NCI-H2107 treated with DMSO at 0.1 percent for 48 hours (cell line): ENCODE measurements at regions not wholly inside any gene's neighbourhood (a gene's known extent, or its start where the extent isn't known, plus 50 kb on each side); places are given as distances from the start of the nearest gene placed in this dataset.
"Not testable (repeated sequence)": the region's sequence is repeated elsewhere in the genome, so short reads cannot be mapped to it uniquely, and the experiment has no call there.

ENCODE experiments used
- DNase-seq: peaks from one replicate; lab custom pipeline; 2025; ENCODE audit not compliant: unreplicated experiment; lab: John Stamatoyannopoulos, UW

DNA sequence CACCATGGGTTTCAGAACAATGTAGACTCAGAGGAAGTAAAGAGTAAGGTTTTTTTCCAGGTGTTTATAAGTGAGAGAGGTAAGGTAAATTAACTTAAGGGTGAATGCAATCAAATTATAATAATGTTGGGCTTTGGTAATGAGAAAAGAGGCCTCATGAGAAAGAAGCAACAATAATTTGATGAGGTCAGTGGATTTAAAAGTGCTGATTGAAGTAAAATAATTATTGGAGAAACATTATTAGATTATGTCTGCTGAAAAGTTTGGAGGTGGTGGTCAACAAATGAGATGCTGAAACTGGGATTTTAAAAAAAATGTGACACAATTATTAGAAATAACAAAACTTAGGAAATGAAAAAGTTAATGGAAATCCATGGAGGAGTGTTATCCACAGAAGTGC lies 187.4 kb upstream of the BRINP3 start:
- DNase-seq = no peak

DNA sequence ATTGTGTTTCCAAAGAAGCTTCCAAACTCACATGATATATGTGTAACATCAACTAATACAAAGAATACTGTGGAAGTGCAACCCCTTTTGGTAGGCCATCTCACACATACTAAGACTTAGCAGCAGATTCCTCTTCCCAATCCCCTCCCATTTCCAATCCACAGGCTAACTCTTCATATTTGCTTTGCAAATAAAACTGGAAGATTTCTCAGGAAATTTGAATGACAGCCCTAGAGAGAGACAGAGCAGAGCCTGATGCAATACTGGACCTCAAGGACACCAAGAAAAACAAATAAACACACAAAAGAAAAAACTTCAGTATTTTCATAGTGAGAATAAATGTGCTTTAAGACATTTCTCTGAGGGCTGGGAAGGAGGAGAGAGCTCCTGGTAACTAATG lies 190.2 kb upstream of the BRINP3 start:
- no peak for DNase-seq

DNA sequence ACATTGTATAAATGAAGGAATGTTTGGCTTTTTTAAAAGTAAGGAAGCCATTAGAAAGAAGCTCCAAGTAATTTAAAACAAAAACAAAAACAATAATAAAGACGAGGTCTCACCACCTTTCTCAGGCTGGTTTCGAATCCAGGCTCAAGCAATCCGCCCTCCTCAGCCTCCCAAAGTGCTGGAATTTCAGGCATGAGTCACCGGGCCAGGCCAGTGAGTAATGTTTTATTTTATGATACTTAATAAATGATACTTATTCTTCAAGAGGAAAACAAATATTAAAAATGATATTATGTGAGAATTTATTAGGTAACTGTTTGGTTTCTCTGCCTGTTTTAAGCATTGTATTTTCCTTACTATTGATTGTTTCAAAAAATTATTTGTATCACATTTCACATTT lies 201.4 kb upstream of the BRINP3 start:
- no peak for DNase-seq

DNA sequence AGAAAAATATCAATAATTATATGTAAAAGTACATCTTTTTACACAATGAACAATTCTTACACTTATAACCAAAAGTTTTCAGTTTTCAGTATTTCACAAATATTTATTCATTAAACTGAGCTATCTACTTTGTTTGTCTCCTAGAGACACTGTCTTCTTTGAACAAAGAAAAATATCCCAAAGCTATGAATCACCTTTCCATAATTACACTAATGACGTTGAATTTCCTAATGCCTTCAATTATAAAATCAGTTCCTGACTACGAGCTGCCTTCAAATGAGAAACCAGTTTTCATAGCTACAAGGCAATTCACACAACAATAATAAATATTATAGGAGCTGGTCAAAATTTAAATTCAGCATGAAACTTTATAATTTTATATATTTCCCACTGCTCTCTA lies 201.8 kb upstream of the BRINP3 start:
- DNase-seq = no peak

DNA sequence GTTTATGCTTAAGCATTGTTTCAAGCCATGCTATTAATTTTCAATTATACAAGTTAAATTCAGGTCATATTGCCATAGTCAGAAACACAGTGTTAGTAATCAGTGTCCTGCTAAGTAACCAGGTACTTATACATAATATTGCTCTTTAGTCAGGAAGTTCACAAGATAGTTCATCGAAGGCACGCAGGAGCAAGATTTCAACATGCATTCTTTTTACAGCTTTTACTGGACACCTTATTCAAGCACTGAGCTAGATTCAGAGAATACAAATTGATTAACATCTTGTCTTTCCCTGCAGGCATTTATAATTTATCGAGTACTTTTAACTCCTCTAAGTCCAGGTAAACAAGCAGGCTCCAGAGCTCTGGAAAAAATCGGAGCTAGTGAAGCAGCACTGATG lies 202.3 kb upstream of the BRINP3 start:
- DNase-seq = no peak

DNA sequence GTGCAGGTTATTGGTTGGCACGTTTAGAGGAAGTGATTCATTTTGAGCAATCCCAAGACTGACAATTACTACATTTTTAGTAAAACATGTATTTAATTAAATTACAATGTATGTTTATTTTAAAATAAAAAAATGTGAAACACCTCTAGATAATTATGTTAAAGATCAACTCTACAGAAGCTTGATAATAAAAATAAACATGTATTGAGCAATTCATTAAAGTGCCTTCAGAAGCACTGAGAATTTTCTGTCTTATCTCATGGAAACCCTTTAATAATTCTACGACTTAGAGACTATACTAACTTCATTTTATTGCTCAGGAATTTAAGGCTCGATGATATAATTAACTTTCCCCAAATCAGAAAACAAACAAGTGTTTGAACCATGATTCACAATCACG lies 208.0 kb upstream of the BRINP3 start:
- no peak for DNase-seq

DNA sequence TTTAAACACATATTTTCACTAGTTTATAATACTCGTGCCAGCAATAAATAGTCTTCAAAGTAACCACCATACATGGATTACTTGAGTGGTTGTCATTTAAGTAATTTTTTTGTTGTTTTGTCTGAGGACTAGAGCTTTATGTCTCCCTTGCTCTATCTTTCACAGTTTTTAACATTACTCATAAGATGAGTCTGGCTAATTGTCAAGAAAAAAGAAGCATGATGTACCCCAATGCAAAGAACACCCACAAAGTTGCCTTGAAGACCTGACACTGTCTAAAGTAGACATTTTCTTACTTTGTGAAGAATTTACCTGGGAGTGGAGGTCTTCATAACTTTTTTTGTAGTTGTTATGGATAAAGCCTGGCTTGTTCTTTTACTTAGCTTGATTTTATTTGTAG lies 210.4 kb upstream of the BRINP3 start:
- no peak for DNase-seq

DNA sequence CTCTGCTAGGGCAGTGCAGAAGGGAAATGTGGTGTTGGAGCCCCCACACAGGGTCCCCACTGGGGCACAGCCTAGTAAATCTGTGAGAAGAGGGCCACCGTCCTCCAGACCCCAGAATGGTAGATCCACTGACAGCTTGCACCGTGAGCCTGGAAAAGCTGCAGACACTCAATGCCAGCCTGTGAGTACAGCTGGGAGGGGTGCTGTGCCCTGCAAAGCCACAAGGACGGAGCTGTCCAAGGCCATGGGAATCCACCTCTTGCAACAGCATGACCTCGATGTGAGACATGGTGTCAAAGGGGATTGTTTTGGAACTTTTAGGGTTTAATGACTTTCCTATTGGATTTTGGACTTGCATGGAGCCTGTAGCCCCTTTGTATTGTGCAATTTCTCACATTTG lies 220.8 kb upstream of the BRINP3 start:
- not testable (repeated sequence) for DNase-seq

DNA sequence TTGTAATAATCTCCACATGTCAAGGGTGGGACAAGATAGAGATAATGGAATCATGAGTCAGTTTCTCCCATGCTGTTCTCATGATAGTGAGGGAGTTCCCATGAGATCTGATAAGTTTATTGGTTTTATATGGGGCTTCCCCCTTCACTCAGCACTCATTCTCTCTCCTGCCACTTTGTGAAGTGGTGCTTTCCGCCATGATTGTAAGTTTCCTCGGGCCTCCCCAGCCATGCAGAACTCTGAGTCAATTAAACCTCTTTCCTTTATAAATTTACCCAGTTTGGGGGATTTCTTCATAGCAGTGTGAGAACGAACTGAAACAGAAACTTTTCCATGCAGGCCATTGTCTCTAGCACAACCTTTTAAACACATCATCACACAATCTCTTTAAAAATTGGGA lies 221.5 kb upstream of the BRINP3 start:
- DNase-seq = no peak

DNA sequence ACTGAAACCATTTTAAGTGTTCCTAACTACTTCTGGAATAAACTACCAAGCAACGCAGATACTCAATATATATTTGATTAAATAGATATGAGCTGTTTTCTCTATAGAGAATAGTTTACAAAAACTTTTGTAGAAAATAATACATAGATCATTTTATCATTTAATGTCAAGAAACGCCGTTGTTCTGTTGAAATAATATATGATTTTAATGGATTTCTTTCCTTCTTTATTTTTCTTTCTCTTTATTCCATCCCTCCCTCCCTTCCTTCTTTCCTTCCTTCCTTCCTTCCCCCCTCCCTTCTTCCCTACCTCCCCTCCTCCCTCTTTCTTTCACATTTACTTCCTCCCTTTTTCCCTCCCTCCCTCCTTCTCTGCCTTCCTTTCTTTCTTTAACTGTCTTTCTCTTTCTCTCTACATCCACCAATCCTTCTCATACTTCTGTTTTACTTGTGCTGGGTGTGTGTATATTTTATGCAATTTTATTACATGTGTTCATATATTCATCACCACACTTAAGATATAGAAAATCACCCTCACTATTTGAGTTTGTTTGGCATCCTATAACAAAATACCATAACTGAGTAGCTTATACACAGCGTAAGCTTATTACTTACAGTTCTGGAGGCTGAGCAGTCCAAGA lies 230.9 kb upstream of the BRINP3 start:
- DNase-seq = no peak

DNA sequence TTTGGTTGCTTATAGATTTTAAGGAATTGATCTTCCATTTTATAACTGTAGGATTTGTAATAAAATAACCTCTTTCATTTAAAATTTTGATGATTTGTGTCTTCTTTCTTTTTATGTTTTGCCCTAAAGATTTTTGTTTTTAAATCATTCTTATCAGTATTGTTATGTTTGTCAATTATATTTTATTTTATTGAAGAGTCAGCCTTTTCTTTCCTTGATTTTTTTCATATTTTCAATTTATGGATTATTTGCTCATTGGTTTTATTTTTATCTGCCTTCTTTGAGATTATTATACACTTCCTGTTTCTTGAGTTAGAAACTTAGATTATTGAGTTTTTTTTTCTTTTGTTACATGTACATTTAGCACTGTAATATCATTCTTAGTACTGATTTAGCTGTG lies 233.4 kb upstream of the BRINP3 start:
- no peak for DNase-seq

DNA sequence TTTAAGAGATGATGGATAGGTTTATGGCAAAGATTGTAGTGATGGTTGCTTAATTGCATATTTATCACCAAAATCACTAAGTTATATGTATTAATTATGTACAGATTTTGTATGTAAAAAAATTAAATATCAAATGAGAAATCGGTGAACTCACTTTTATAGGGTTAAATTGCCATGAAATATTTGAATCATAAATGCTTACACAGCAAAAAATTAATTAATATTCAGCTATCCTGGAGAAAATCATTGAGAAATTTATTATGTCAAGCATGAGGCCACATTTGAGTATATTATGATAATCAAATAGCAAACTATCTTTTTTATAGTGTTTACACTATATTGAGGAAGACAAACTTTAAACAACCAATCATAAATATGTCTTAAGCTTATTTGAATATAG lies 239.4 kb upstream of the BRINP3 start:
- DNase-seq = no peak

DNA sequence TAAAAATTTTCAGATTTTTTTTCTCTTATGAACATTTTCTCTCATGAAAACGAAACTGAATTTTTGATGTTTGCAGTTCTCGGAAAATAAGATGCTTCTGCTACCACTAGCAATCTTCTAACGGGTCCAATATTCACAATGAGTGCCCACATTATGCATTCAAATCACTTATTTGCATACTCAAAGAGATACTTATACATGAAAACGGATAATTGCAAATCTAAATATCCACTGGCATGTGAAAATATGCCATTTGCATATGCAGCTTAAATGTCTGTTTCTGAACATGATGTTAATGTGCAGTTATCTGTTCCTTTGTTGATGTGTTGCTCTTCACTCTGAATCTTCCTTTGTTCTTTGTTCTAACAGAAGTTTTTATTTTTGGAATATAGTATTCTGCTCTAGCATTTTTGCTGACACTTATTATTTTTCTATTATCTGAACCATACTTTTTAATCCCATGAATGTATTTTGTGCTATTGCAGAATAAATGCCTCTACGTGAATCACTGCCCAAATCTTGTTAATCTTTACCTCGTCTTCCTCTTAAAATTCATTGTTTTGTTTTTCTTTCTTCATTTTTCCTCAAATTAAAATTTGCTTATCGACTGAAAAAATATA lies 259.4 kb upstream of the BRINP3 start:
- no peak for DNase-seq

DNA sequence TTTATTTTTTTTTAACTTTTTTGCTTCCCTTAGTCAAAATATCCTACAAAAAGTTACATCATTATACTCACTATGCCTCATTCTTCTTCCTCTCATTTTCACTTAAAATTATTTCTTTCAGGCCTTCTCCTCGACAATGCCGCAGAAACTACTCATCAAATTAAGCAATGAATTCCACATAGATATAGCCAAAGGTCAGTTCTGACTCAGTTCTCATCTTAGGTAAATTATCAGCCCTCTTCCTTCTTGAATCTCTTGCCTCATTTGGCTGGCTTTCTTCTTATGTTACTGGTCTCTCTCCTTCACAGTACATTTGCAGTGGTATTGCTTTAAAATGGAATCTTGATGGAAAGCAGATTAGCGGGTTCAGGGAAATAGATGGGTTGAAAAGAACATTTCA lies 260.7 kb upstream of the BRINP3 start:
- DNase-seq = no peak

DNA sequence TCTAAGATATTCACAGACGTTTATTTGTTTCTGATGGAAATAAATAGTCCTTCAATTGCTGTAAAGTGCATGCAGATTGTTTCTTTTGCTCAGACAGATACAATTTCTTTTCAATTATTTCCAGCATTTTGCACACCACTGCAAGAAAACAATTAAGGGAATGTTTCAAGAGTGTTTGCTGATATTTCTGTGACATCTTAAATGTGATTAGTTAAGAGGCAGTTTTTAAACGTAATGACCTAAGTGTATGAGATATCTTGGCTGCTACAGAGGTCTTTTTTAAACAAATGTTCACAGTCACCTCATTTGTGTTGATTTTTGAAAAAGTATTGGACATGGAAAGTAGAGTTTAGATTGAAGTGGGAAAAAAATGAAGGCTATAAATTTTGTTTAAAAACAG lies 262.3 kb upstream of the BRINP3 start:
- no peak for DNase-seq

DNA sequence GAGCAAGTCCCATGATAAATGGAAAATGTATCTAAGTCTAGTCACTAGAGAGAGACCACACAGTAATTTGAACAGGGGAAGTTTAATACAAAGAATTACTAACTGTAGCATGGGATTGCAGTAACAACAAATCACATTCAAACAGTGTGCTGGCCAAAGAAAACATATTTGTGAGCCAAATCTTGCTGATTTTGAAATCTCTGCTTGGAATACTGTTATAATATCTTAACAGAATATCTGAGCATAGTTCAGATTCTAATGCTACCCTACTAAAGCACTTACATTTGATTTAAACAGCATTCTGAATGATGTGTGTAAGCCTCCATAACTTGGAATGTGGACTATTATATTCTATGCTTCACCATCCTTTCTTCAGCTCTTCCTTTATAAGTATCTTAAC lies 270.0 kb upstream of the BRINP3 start:
- DNase-seq = no peak

DNA sequence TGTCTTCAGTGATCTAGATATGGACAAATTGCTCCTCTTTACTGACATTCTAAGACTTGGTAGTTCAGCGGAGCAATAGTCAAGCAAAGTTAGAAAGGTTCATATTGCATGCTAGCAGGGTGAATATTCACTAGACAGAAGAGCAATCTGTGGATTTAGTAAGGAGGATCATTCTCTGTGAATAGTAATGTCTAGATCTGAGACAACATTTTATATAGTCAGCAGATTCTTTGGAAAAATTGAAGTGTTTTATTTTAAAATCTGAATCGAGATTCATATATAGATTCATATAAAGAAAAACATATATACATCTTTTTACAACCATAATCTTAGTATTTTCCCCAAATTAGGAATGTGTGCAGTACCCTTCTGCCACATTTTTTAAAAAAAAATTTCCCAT lies 274.5 kb upstream of the BRINP3 start:
- DNase-seq = no peak

DNA sequence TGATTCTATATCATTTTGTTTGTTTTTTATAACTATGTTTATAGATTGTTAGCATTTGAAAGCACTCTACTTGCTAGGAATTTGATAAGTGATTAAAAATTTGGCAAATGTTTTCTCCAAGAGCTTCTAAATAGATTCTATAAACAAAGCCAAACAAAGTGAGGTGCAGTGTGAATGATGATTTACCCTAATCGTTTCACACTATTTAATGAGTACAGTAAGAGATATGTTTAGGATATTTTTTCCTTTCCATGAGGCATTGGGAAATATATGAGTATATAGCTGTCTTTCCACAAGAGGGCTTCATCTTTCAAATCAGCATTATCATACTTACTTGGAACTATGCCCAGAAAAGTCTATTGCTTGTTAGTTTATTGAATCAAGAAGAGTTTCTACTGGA lies 277.0 kb upstream of the BRINP3 start:
- DNase-seq = peak; percentile 36

DNA sequence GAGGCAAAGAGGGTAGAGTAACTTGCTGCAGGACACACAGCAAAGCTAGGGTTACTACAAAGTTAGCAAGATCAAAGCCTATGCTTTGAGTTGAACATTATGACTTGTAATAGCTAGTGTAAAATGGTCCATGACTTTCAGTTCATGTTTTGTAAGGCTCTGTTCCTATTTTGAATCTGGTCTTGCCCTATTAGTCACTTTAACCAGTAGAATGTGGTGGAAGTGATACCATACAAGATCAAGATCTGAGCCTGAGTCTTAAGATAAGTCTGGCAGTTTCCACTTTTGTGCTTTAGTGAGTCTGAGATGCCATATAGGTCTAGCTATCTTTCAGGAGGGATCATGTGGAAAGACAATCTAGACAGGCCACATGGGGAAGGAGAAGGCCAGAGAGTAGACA lies 282.1 kb upstream of the BRINP3 start:
- no peak for DNase-seq

DNA sequence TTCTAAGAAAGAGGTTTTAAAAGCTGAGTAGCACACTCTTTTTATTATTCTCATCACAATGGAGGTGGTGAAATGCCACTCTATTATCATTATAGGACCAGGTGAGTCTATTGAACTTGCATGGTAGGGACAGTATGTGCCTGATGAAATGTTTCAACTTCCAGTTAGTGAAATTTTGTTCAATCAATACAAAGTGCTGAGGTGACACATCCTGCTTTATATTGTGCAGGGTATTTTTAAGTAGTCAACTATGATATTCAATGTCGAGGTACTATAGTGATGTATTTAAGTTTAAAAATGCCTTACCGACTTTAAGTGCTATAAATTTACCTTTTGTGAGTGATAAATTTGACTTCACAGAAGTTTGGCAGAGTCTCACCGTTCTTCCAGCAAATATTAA lies 284.7 kb upstream of the BRINP3 start:
- no peak for DNase-seq

DNA sequence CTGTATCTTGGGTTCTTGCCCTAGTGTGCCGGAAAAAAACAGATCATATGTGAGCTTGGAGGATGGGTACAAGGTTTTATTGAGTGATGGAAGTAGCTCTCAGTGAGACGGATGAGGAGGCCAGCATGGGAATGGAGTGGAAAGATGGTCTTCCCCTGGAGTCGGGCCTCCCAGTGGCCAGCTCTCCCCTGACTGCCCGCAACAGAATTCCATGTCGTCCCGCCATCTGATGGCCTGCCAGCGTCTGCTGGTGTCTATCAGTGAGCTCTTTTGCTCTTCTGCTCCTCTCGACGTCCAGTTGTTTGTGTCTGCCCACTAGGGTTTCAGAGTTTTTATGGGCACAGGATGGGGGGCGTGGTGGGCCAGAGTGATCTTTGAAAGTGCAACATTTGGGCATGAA lies 315.2 kb upstream of the BRINP3 start:
- DNase-seq = no peak

DNA sequence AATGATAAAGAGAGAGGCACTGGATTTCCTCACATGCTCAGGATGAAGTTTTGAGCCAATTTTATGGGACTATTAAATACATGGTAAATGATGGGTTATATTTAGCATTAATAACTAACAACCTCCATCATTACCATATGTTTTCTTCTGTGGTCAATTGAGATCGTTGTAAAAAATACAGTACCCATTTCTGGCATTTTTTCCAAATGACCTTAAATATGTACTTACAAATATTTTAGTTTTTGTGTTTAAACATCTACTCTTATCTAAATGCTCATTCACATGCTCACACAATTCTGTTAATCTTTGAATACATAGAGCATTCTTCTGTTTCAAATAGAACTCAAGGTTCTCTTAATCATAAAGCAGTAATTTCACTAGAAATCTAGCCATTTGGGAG lies 330.0 kb upstream of the BRINP3 start:
- DNase-seq = no peak

DNA sequence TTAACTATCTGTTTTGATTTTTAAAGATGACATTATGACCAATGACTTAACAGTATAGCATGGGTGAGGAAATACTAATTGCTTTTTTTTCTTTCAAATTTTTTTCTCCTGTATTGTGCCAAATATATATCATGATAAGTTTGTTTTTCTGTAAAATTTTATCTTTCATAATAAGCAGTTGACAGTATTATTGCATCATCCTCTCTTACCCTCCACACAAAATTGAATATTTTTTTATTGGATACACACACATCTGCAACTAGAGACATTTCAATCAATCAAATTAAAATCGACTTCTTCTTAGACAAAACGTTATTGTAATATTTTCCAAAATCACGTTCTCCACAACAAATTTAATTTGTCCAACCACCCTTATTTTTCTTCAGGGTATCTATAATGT lies 330.4 kb upstream of the BRINP3 start:
- no peak for DNase-seq
